GM23248 (cell line): ENCODE measurements at regions not wholly inside any gene's neighbourhood (a gene's known extent, or its start where the extent isn't known, plus 50 kb on each side); places are given as distances from the start of the nearest gene placed in this dataset.
A peak's percentile ranks its signal among the peaks of the same experiment; 100 is the strongest.

Experiments
- DNase-seq: peaks from one replicate; pipeline ENCODE4 v3.0.0-alpha.2; 2015
- H2AFZ ChIP-seq: fragments of 200-600 bp; sonication (generic); 2 replicates; pipeline ENCODE4 v1.6.1; 2016; ENCODE audit warnings: antibody characterized with exemption
- H3F3A ChIP-seq: fragments of 200-600 bp; sonication (generic); 2 replicates; pipeline ENCODE4 v1.6.1; 2016; ENCODE audit warnings: mild to moderate bottlenecking, antibody characterized with exemption, mixed run types; ENCODE audit not compliant: insufficient read depth
- H3K27ac ChIP-seq: fragments of 200-600 bp; sonication (generic); 2 replicates; pipeline ENCODE4 v1.5.1; 2016; ENCODE audit warnings: mild to moderate bottlenecking
- H3K27me3 ChIP-seq: fragments of 200-600 bp; sonication (generic); replicated peaks from 2 replicates; pipeline ENCODE4 v1.6.1; 2016; ENCODE audit warnings: mild to moderate bottlenecking; ENCODE audit not compliant: insufficient read depth
- H3K36me3 ChIP-seq: fragments of 200-600 bp; sonication (generic); 2 replicates; pipeline ENCODE4 v1.6.1; 2016; ENCODE audit warnings: low read depth, mild to moderate bottlenecking
- H3K4me1 ChIP-seq: fragments of 200-600 bp; sonication (generic); 2 replicates; pipeline ENCODE4 v1.6.1; 2016; ENCODE audit warnings: mild to moderate bottlenecking; ENCODE audit not compliant: insufficient read depth
- H3K4me2 ChIP-seq: fragments of 200-600 bp; sonication (generic); one replicate; pipeline ENCODE4 v1.6.1; 2016; ENCODE audit warnings: mild to moderate bottlenecking; ENCODE audit not compliant: unreplicated experiment
- H3K4me3 ChIP-seq: fragments of 200-600 bp; sonication (generic); 2 replicates; pipeline ENCODE4 v1.5.1; 2016; ENCODE audit warnings: mild to moderate bottlenecking
- H3K79me2 ChIP-seq: fragments of 200-600 bp; sonication (generic); 2 replicates; pipeline ENCODE4 v1.6.1; 2016; ENCODE audit warnings: mild to moderate bottlenecking; ENCODE audit not compliant: insufficient read depth
- H3K9ac ChIP-seq: fragments of 200-600 bp; sonication (generic); 2 replicates; pipeline ENCODE4 v1.6.1; 2016; ENCODE audit warnings: mild to moderate bottlenecking
- H3K9me2 ChIP-seq: fragments of 200-600 bp; sonication (generic); 2 replicates; pipeline ENCODE4 v1.6.1; 2016; ENCODE audit warnings: mixed run types, mild to moderate bottlenecking, moderate library complexity; ENCODE audit not compliant: insufficient read depth
- H3K9me3 ChIP-seq: fragments of 200-600 bp; sonication (generic); one replicate; pipeline ENCODE4 v1.6.1; 2017; ENCODE audit warnings: low read depth
- H4K20me1 ChIP-seq: fragments of 200-600 bp; sonication (generic); 2 replicates; pipeline ENCODE4 v1.6.0; 2016; ENCODE audit not compliant: insufficient read depth
- EZH2 ChIP-seq: fragments of 200-600 bp; sonication (generic); IDR thresholded peaks from 2 replicates; pipeline ENCODE4 v1.6.1; 2018; ENCODE audit warnings: antibody characterized with exemption, mild to moderate bottlenecking; ENCODE audit not compliant: insufficient read depth, poor library complexity, severe bottlenecking
- EZH2phosphoT487 ChIP-seq: fragments of 200-600 bp; sonication (generic); IDR thresholded peaks from 2 replicates; pipeline ENCODE4 v1.6.1; 2018; ENCODE audit warnings: antibody characterized with exemption, moderate library complexity, mild to moderate bottlenecking, low read depth; ENCODE audit not compliant: insufficient read depth
- WGBS, 2 experiments: methylation state at CpG; one replicate each; pipeline ENCODE4 v1.1.6; 2015 to 2017; ENCODE audit warnings: low lambda C conversion rate in 2 of 2, low coverage in 1 of 2; ENCODE audit errors: missing lambda C conversion rate in 2 of 2; 5-methylcytosine and 5-hydroxymethylcytosine counted together
- in situ Hi-C: fragments of 300-500 bp; cut with MboI; formaldehyde crosslinking; loops from 2 replicates; pipeline ENCODE4 v1.15.0; 2020

DNA sequence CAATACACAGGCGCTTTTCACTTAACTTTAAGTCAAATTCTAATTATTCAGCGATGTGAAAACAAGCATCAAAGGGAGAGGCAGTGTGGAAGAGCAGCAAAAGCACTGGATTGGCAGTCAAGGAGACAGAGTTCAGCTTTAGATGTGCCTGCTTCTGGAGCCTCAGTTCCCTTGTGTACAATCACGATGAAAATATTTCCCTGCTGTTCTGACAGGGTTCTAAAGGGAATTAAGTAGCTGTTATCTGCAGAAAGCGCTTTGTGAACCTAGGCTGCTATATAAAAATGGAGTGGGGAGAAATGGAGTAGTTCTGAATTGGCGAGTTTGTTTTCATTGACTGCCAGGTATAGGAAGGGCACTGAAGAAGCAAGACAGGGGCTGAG, 237.8 kb upstream of the SP8 start:
- Histone ChIP-seq H3F3A (no peaks in the 10 kb centered on the region), H3K4me1 (no peaks in the 10 kb centered on the region), H3K36me3 (no peaks in the 10 kb centered on the region), H2AFZ (no peak overlapping the region), H3K27ac (no peak overlapping the region), H3K9ac (no peak overlapping the region), H3K9me2 (no peaks in the 10 kb centered on the region), H4K20me1 (no peaks in the 10 kb centered on the region), H3K27me3 (no peaks in the 10 kb centered on the region), H3K4me2 (no peak overlapping the region), H3K9me3 (peaks cover 4% of the 10 kb centered on the region), H3K79me2 (no peaks in the 10 kb centered on the region), H3K4me3 (no peak overlapping the region)
- TF ChIP-seq EZH2 (no peak), EZH2phosphoT487 (no peak)
- 7 to 9% methylated on average over 5 of the region's 5 CpGs for WGBS, 2 experiments
- in situ Hi-C loops: no loop called here
- DNase-seq: no peak

DNA sequence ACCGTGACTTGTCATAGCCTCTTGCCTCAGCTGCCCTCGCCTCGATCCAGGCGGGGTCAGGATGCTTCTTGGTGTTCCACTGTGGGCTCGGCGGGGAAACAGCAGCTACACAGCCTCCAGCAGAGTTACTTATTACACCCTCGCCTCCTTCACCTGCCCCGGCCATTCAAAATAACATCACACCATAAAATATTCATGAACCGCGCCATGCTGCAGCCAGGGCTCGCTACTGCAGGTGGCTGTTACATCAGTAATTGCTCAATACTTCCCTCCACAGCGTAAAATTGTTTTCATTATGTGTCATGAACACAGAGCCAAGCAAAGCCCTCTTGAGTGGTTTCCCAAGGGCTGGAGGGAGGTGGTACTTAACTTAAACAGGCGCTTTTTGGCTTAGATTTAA, 241.5 kb upstream of the SP8 start:
- H3K4me3 ChIP-seq: no peak overlapping the region
- H3K9me2 ChIP-seq: no peaks in the 10 kb centered on the region
- no peaks in the 10 kb centered on the region for H3K27me3 ChIP-seq
- H3K27ac ChIP-seq: no peak overlapping the region
- in situ Hi-C loops: no loop called here
- no peak overlapping the region for H3K9ac ChIP-seq
- no peaks in the 10 kb centered on the region for H4K20me1 ChIP-seq
- H3F3A ChIP-seq: no peaks in the 10 kb centered on the region
- no peaks in the 10 kb centered on the region for H3K4me1 ChIP-seq
- TF ChIP-seq EZH2 (no peak), EZH2phosphoT487 (no peak)
- peak; percentile 6 for DNase-seq
- WGBS, 2 experiments: 6 to 7% methylated on average over 13 of the region's 13 CpGs
- no peaks in the 10 kb centered on the region for H3K36me3 ChIP-seq
- H3K79me2 ChIP-seq: no peaks in the 10 kb centered on the region
- H3K4me2 ChIP-seq: no peak overlapping the region
- H3K9me3 ChIP-seq: peaks cover 4% of the 10 kb centered on the region
- H2AFZ ChIP-seq: no peak overlapping the region

DNA sequence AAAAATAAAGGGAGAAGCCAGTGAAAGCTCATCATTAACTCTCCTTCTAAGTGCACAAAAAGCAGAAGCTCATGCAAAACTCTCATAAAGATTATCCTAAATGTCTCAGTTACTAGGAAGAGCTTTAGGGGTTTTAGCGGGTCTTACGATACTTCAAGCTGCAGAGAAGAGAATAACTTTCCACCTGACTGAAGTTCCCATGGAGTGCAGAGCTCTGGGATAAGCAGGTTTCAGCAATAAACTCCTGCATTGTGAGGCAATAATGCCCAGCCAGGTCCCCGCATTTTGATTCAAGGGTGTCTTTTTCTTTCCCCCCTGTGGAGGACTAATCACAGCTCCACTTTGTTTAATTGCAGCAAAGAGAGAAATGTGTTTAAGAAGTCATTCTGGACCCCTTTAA, 241.9 kb upstream of the SP8 start:
- no peak for TF ChIP-seq EZH2
- TF ChIP-seq EZH2phosphoT487: no peak
- H3K9me3 ChIP-seq: peaks cover 4% of the 10 kb centered on the region
- H3F3A ChIP-seq: no peaks in the 10 kb centered on the region
- no peak overlapping the region for H3K4me2 ChIP-seq
- no peaks in the 10 kb centered on the region for H3K9me2 ChIP-seq
- no peaks in the 10 kb centered on the region for H3K36me3 ChIP-seq
- no peaks in the 10 kb centered on the region for H3K27me3 ChIP-seq
- WGBS, 2 experiments: 19 to 42% methylated on average over 3 of the region's 3 CpGs
- H3K9ac ChIP-seq: no peak overlapping the region
- DNase-seq: no peak
- no peak overlapping the region for H2AFZ ChIP-seq
- H3K79me2 ChIP-seq: no peaks in the 10 kb centered on the region
- H3K4me3 ChIP-seq: no peak overlapping the region
- in situ Hi-C loops: no loop called here
- no peak overlapping the region for H3K27ac ChIP-seq
- no peaks in the 10 kb centered on the region for H3K4me1 ChIP-seq
- no peaks in the 10 kb centered on the region for H4K20me1 ChIP-seq

DNA sequence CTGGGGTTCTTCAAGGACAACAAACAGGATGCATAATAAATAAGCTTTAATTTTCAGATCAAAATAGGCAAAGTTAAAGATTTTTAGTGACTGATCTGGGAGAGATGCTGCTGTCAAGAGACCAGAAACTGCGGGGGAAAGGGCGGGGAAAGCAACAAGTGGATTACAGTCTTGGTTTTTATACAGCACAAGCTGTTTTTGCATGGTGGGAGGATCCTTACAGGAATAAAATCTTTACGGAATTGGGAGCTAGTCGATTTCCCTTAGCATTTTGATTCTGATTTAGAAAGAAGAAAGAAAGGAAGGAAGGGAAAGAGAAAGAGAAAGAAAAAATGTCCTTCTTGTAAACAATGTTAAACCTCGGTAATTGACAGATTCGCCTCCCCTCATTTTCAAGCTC, 242.3 kb upstream of the SP8 start:
- H3K79me2 ChIP-seq: no peaks in the 10 kb centered on the region
- peaks cover 4% of the 10 kb centered on the region for H3K9me3 ChIP-seq
- in situ Hi-C loops: no loop called here
- no peaks in the 10 kb centered on the region for H3F3A ChIP-seq
- DNase-seq: no peak
- no peak overlapping the region for H3K27ac ChIP-seq
- H3K9ac ChIP-seq: no peak overlapping the region
- H3K4me2 ChIP-seq: no peak overlapping the region
- no peak for TF ChIP-seq EZH2phosphoT487
- TF ChIP-seq EZH2: no peak
- H3K27me3 ChIP-seq: no peaks in the 10 kb centered on the region
- 6 to 8% methylated on average over 6 of the region's 6 CpGs for WGBS, 2 experiments
- H4K20me1 ChIP-seq: no peaks in the 10 kb centered on the region
- H3K36me3 ChIP-seq: no peaks in the 10 kb centered on the region
- H2AFZ ChIP-seq: no peak overlapping the region
- no peak overlapping the region for H3K4me3 ChIP-seq
- H3K4me1 ChIP-seq: no peaks in the 10 kb centered on the region
- no peaks in the 10 kb centered on the region for H3K9me2 ChIP-seq

DNA sequence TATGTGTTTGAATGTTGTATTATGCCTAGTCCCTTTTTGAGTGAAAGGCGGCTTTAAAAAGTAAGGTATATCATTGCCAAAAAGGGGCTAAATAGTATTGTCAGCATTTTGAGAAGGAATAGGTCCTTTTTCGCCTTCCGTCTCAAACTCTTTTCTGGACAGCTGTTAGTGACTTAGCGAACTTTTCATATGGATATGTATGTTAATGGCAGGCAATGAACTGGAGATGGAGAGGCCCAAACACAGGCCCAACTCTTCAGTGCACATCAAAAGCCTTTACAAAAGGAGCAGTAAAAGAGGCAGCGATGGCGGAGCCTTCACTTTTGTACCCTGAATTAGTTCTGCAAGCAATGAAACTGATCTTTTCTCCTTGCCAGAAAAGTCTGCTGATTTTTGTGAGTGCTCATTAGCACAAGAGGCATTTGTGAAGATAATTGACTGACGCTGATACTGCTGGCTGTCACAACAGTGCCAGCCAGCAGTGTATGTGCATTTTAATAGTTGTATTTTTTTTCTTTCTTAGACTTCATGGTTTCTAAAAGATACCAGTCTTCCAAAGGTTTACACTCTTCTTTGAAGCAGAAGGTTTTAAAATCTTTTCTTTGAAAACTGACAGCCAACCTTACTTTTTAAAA, 243.7 kb upstream of the SP8 start:
- TF ChIP-seq EZH2phosphoT487: no peak
- no peak for TF ChIP-seq EZH2
- Histone ChIP-seq H3K4me1 (no peaks in the 10 kb centered on the region), H4K20me1 (no peaks in the 10 kb centered on the region), H3K4me2 (no peak overlapping the region), H3K4me3 (no peak overlapping the region), H3K9ac (no peak overlapping the region), H3K27ac (no peak overlapping the region), H3K9me3 (peaks cover 4% of the 10 kb centered on the region), H3K36me3 (no peaks in the 10 kb centered on the region), H3K9me2 (no peaks in the 10 kb centered on the region), H3K79me2 (no peaks in the 10 kb centered on the region), H2AFZ (no peak overlapping the region), H3K27me3 (no peaks in the 10 kb centered on the region), H3F3A (no peaks in the 10 kb centered on the region)
- WGBS, 2 experiments: 23 to 28% methylated on average over 7 of the region's 7 CpGs
- DNase-seq: no peak
- in situ Hi-C loops: no loop called here
